PC-9 (cell line): ENCODE measurements at regions not wholly inside any gene's neighbourhood (a gene's known extent, or its start where the extent isn't known, plus 50 kb on each side); places are given as distances from the start of the nearest gene placed in this dataset.

Experiments used
- CTCF ChIP-seq: fragments of 200-600 bp; sonication (generic); conservative IDR thresholded peaks from 2 replicates; pipeline ENCODE4 v1.6.1; 2017; ENCODE audit warnings: mixed run types, antibody characterized with exemption, mild to moderate bottlenecking, moderate library complexity
- EZH2 ChIP-seq: fragments of 200-600 bp; sonication (generic); IDR thresholded peaks from 2 replicates; pipeline ENCODE4 v1.8.0; 2017; ENCODE audit warnings: antibody characterized with exemption, low read depth

- TF ChIP-seq CTCF: no peak
- TF ChIP-seq EZH2: no peak
These were observed 384.3 kb upstream of the PSMD7 start for GRCh38 chr16:73912281-73912680.
